ENCODE measurements at regions not wholly inside any gene's neighbourhood (a gene's known extent, or its start where the extent isn't known, plus 50 kb on each side); places are given as distances from the start of the nearest gene placed in this dataset.
A peak's percentile ranks its signal among the peaks of the same experiment; 100 is the strongest.

- H3K4me2 ChIP-seq (ENCODE audit: extremely low read depth, insufficient read depth, low read length), result no peak overlapping the region
- no peak overlapping the region for H3K4me3 ChIP-seq (replicated peaks in 1 of 4; ENCODE audit: control extremely low read depth in 1 of 4, insufficient read depth in 1 of 4, low read depth in 3 of 4, low read length in 4 of 4)
- H3K9me3 ChIP-seq (ENCODE audit: control insufficient read depth, insufficient read depth, low read depth, low read length), result no peaks in the 10 kb centered on the region
- H2AFZ ChIP-seq (ENCODE audit: low read length), result no peak overlapping the region
- peak in 1 of 2 donors; percentile 36 for DNase-seq (ENCODE audit: low read depth in 2 of 2)
- no peaks in the 10 kb centered on the region for H3K27me3 ChIP-seq (ENCODE audit: control insufficient read depth, insufficient read depth, low read length)
- TF ChIP-seq EZH2 (IDR thresholded peaks at IDR 0.05; ENCODE audit: low read length, missing control alignments), result no peak
- TF ChIP-seq, protein P1, sequence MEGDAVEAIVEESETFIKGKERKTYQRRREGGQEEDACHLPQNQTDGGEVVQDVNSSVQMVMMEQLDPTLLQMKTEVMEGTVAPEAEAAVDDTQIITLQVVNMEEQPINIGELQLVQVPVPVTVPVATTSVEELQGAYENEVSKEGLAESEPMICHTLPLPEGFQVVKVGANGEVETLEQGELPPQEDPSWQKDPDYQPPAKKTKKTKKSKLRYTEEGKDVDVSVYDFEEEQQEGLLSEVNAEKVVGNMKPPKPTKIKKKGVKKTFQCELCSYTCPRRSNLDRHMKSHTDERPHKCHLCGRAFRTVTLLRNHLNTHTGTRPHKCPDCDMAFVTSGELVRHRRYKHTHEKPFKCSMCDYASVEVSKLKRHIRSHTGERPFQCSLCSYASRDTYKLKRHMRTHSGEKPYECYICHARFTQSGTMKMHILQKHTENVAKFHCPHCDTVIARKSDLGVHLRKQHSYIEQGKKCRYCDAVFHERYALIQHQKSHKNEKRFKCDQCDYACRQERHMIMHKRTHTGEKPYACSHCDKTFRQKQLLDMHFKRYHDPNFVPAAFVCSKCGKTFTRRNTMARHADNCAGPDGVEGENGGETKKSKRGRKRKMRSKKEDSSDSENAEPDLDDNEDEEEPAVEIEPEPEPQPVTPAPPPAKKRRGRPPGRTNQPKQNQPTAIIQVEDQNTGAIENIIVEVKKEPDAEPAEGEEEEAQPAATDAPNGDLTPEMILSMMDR (conservative IDR thresholded peaks at IDR 0.05 in 1 of 2, IDR thresholded peaks at IDR 0.05 in 1 of 2; ENCODE audit: low read depth in 1 of 2, low read length in 2 of 2), result no peak
- H3K4me1 ChIP-seq (ENCODE audit: control insufficient read depth, extremely low read depth, insufficient read depth, low read length), result no peaks in the 10 kb centered on the region
- no peak overlapping the region for H3K9ac ChIP-seq (ENCODE audit: insufficient read depth, low read length)
- no peaks in the 10 kb centered on the region for H3K36me3 ChIP-seq (ENCODE audit: control insufficient read depth, insufficient read depth, low read length)
- no peak overlapping the region for H3K27ac ChIP-seq (ENCODE audit: insufficient read depth, low read length)
- no peaks in the 10 kb centered on the region for H4K20me1 ChIP-seq (ENCODE audit: control insufficient read depth, extremely low read depth, insufficient read depth, low read length)
- H3K79me2 ChIP-seq (ENCODE audit: control insufficient read depth, insufficient read depth, low read length), result no peaks in the 10 kb centered on the region
Observed at GRCh38 chr13:40480012-40480914, 186.2 kb downstream of the FOXO1 start.

- no peak overlapping the region for H3K27ac ChIP-seq (ENCODE audit: insufficient read depth, low read length)
- H3K27me3 ChIP-seq (ENCODE audit: control insufficient read depth, insufficient read depth, low read length), result no peaks in the 10 kb centered on the region
- H3K9me3 ChIP-seq (ENCODE audit: control insufficient read depth, insufficient read depth, low read depth, low read length), result no peaks in the 10 kb centered on the region
- no peak overlapping the region for H2AFZ ChIP-seq (ENCODE audit: low read length)
- no peaks in the 10 kb centered on the region for H3K79me2 ChIP-seq (ENCODE audit: control insufficient read depth, insufficient read depth, low read length)
- TF ChIP-seq, protein P1 (conservative IDR thresholded peaks at IDR 0.05 in 1 of 2, IDR thresholded peaks at IDR 0.05 in 1 of 2; ENCODE audit: low read depth in 1 of 2, low read length in 2 of 2), result no peak
- TF ChIP-seq EZH2 (IDR thresholded peaks at IDR 0.05; ENCODE audit: low read length, missing control alignments), result no peak
- no peak overlapping the region for H3K4me2 ChIP-seq (ENCODE audit: extremely low read depth, insufficient read depth, low read length)
- no peak overlapping the region for H3K4me3 ChIP-seq (replicated peaks in 1 of 4; ENCODE audit: control extremely low read depth in 1 of 4, insufficient read depth in 1 of 4, low read depth in 3 of 4, low read length in 4 of 4)
- no peak for DNase-seq (ENCODE audit: low read depth in 2 of 2)
- H3K9ac ChIP-seq (ENCODE audit: insufficient read depth, low read length), result no peak overlapping the region
- H3K36me3 ChIP-seq (ENCODE audit: control insufficient read depth, insufficient read depth, low read length), result no peaks in the 10 kb centered on the region
- no peaks in the 10 kb centered on the region for H4K20me1 ChIP-seq (ENCODE audit: control insufficient read depth, extremely low read depth, insufficient read depth, low read length)
- no peaks in the 10 kb centered on the region for H3K4me1 ChIP-seq (ENCODE audit: control insufficient read depth, extremely low read depth, insufficient read depth, low read length)
Observed at GRCh38 chr13:40480915-40481516, 185.4 kb downstream of the FOXO1 start.

DNA sequence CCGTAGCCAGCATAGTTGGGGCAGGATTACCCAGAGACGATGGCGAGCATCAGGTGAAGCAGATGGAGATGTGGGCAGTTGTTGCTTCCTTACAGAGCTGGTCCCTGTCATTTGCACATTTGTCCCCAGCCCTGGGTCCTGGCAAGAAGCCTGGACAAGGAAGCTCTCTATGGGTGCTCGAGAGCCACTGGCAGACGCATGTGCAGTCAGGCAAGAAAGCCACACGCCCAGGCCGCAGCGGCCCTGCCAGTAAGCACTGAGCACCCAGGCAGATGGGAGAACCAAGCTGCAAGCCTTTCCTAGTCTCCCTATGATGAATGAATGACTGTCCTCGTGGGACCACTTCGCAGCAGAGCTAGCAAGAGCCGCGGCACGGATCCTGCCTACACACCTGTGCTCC is 182.8 kb downstream of the FOXO1 start:
- H3K36me3 ChIP-seq (ENCODE audit: control insufficient read depth, insufficient read depth, low read length), result no peaks in the 10 kb centered on the region
- no peak overlapping the region for H3K9ac ChIP-seq (ENCODE audit: insufficient read depth, low read length)
- no peak for DNase-seq (ENCODE audit: low read depth in 2 of 2)
- TF ChIP-seq, protein P1 (conservative IDR thresholded peaks at IDR 0.05 in 1 of 2, IDR thresholded peaks at IDR 0.05 in 1 of 2; ENCODE audit: low read depth in 1 of 2, low read length in 2 of 2), result no peak
- no peak for TF ChIP-seq EZH2 (IDR thresholded peaks at IDR 0.05; ENCODE audit: low read length, missing control alignments)
- no peaks in the 10 kb centered on the region for H4K20me1 ChIP-seq (ENCODE audit: control insufficient read depth, extremely low read depth, insufficient read depth, low read length)
- H3K4me3 ChIP-seq (replicated peaks in 1 of 4; ENCODE audit: control extremely low read depth in 1 of 4, insufficient read depth in 1 of 4, low read depth in 3 of 4, low read length in 4 of 4), result no peak overlapping the region
- H2AFZ ChIP-seq (ENCODE audit: low read length), result no peak overlapping the region
- no peaks in the 10 kb centered on the region for H3K9me3 ChIP-seq (ENCODE audit: control insufficient read depth, insufficient read depth, low read depth, low read length)
- no peak overlapping the region for H3K4me2 ChIP-seq (ENCODE audit: extremely low read depth, insufficient read depth, low read length)
- no peaks in the 10 kb centered on the region for H3K4me1 ChIP-seq (ENCODE audit: control insufficient read depth, extremely low read depth, insufficient read depth, low read length)
- no peak overlapping the region for H3K27ac ChIP-seq (ENCODE audit: insufficient read depth, low read length)
- no peaks in the 10 kb centered on the region for H3K27me3 ChIP-seq (ENCODE audit: control insufficient read depth, insufficient read depth, low read length)
- no peaks in the 10 kb centered on the region for H3K79me2 ChIP-seq (ENCODE audit: control insufficient read depth, insufficient read depth, low read length)

Measured in fibroblast of lung (primary cell).